GM12878 (cell line): ENCODE measurements at regions not wholly inside any gene's neighbourhood (a gene's known extent, or its start where the extent isn't known, plus 50 kb on each side); places are given as distances from the start of the nearest gene placed in this dataset.
"Not testable (repeated sequence)": the region's sequence is repeated elsewhere in the genome, so short reads cannot be mapped to it uniquely, and the experiment has no call there.

Experiments
- ATAC-seq: fragments of 200-7000 bp; cut with Tn5 transposase; 3 replicates; pipeline ENCODE4 v1.9.1; 2020; ENCODE audit warnings: mild to moderate bottlenecking, moderate library complexity
- BruUV-seq: library from RNA; stranded (reverse); fragments of 400-500 nt; replicated peaks from 2 replicates; lab custom pipeline; 2021; lab: Mats Ljungman, UMichigan
- CTCF ChIA-PET: fragments of 300-600 bp; sonication (Branson Sonifier 250); formaldehyde crosslinking; extraction: SDS; loops from one replicate; lab custom pipeline; 2021; ENCODE audit warnings: inconsistent platforms; lab: Yijun Ruan, JAX
- POLR2A ChIA-PET: fragments of 350-600 bp; formaldehyde crosslinking; extraction: SDS; loops from one replicate; lab custom pipeline; 2021; ENCODE audit warnings: inconsistent platforms; lab: Charles Lee
- RAD21 ChIA-PET: fragments of 300-600 bp; sonication (Branson Sonifier 250); formaldehyde crosslinking; loops from one replicate; lab custom pipeline; 2023; ENCODE audit warnings: antibody characterized with exemption; ENCODE audit not compliant: unreplicated experiment; lab: Charles Lee
- SMC1A ChIA-PET: fragments of 300-600 bp; sonication (Branson Sonifier 250); formaldehyde crosslinking; loops from one replicate; lab custom pipeline; 2023; ENCODE audit not compliant: unreplicated experiment, uncharacterized antibody; lab: Charles Lee
- DNase-seq: peaks from one replicate; pipeline ENCODE4 v3.0.0-alpha.2; 2011; ENCODE audit warnings: low read depth, low spot score
- FAIRE-seq: peaks from 3 replicates; lab custom pipeline; 2011; peaks lifted over from hg19 to GRCh38; lab: Jason Lieb, UNC
- H2AFZ ChIP-seq: 2 replicates; pipeline ENCODE4 v1.6.0; 2011; ENCODE audit warnings: low read depth, low read length, control low read depth; ENCODE audit not compliant: control insufficient read depth
- H3K27ac ChIP-seq: 2 replicates; pipeline ENCODE4 v1.5.1; 2011; ENCODE audit warnings: control low read depth; ENCODE audit not compliant: control insufficient read depth, insufficient read depth
- H3K27me3 ChIP-seq, 2 experiments: replicated peaks in 1 of 2; 2 replicates each; pipeline versions ENCODE4 v1.6.0 to v1.6.1; 2011; ENCODE audit warnings: low read length in 1 of 2; ENCODE audit not compliant: control insufficient read depth in 2 of 2, insufficient read depth in 2 of 2
- H3K36me3 ChIP-seq, 2 experiments: 2 replicates each; pipeline ENCODE4 v1.5.1; 2011; ENCODE audit warnings: low read length in 1 of 2; ENCODE audit not compliant: control insufficient read depth in 2 of 2, insufficient read depth in 2 of 2
- H3K4me1 ChIP-seq: 2 replicates; pipeline ENCODE4 v1.6.1; 2011; ENCODE audit warnings: mild to moderate bottlenecking, low read length, moderate library complexity, mixed read lengths; ENCODE audit not compliant: control insufficient read depth, insufficient read depth
- H3K4me2 ChIP-seq: 2 replicates; pipeline ENCODE4 v1.6.0; 2011; ENCODE audit warnings: control low read depth; ENCODE audit not compliant: control insufficient read depth, insufficient read depth
- H3K4me3 ChIP-seq: fragments of 200-600 bp; sonication (generic); 2 replicates; pipeline ENCODE4 v1.5.1; 2016
- H3K79me2 ChIP-seq: 2 replicates; pipeline ENCODE4 v1.6.0; 2011; ENCODE audit warnings: low read length; ENCODE audit not compliant: control insufficient read depth, insufficient read depth
- H3K9ac ChIP-seq: 2 replicates; pipeline ENCODE4 v1.8.0; 2011; ENCODE audit warnings: low read length, control low read depth, mixed read lengths; ENCODE audit not compliant: control insufficient read depth, insufficient read depth
- H3K9me3 ChIP-seq: replicated peaks from 3 replicates; pipeline ENCODE4 v1.5.1; 2011; ENCODE audit warnings: mild to moderate bottlenecking, low read length; ENCODE audit not compliant: control insufficient read depth, insufficient read depth
- H4K20me1 ChIP-seq: 2 replicates; pipeline ENCODE4 v1.6.0; 2011; ENCODE audit not compliant: control insufficient read depth, insufficient read depth
- WGBS: methylation state at CpG from one replicate; pipeline ENCODE4 v1.1.6; 2016; ENCODE audit warnings: low lambda C conversion rate; ENCODE audit not compliant: insufficient replicate concordance, insufficient coverage; ENCODE audit errors: missing lambda C conversion rate; 5-methylcytosine and 5-hydroxymethylcytosine counted together
- in situ Hi-C: fragments of 300-500 bp; cut with MboI; formaldehyde crosslinking; loops from 9 replicates; pipeline ENCODE4 v1.14.3; 2018; ENCODE audit warnings: mixed read lengths
- intact Hi-C: fragments of 100-400 bp; cut with micrococcal nuclease; formaldehyde crosslinking; loops from one replicate; pipeline ENCODE4 v1.14.2; 2022; ENCODE audit not compliant: unreplicated experiment

GRCh38 chr2:111465521-111465920, 344.8 kb downstream of the BCL2L11 start:
- H3K4me1 ChIP-seq, H4K20me1 ChIP-seq, H3K9ac ChIP-seq, H3K4me3 ChIP-seq, DNase-seq, H3K79me2 ChIP-seq, BruUV-seq, H3K27ac ChIP-seq, H3K4me2 ChIP-seq, H3K9me3 ChIP-seq, RAD21 ChIA-PET, FAIRE-seq, intact Hi-C loops, H3K36me3 ChIP-seq, SMC1A ChIA-PET, H3K27me3 ChIP-seq, CTCF ChIA-PET, POLR2A ChIA-PET, ATAC-seq, H2AFZ ChIP-seq, in situ Hi-C loops: not testable (repeated sequence)
- 84% methylated on average over 2 of the region's 3 CpGs for WGBS

GRCh38 chr2:111466744-111467143, 346.0 kb downstream of the BCL2L11 start:
- 60% methylated on average over 4 of the region's 4 CpGs for WGBS
- H3K4me1 ChIP-seq, in situ Hi-C loops, H3K27me3 ChIP-seq, H3K4me3 ChIP-seq, SMC1A ChIA-PET, RAD21 ChIA-PET, CTCF ChIA-PET, H3K4me2 ChIP-seq, H3K27ac ChIP-seq, H3K36me3 ChIP-seq, POLR2A ChIA-PET, BruUV-seq, DNase-seq, H2AFZ ChIP-seq, FAIRE-seq, intact Hi-C loops, H4K20me1 ChIP-seq, H3K9me3 ChIP-seq, H3K79me2 ChIP-seq, H3K9ac ChIP-seq, ATAC-seq: not testable (repeated sequence)

- RAD21 ChIA-PET, BruUV-seq, H3K4me3 ChIP-seq, H3K4me1 ChIP-seq, DNase-seq, H3K9ac ChIP-seq, H3K36me3 ChIP-seq, in situ Hi-C loops, ATAC-seq, H4K20me1 ChIP-seq, H3K27me3 ChIP-seq, intact Hi-C loops, H3K79me2 ChIP-seq, POLR2A ChIA-PET, FAIRE-seq, H3K9me3 ChIP-seq, CTCF ChIA-PET, H3K4me2 ChIP-seq, H3K27ac ChIP-seq, H2AFZ ChIP-seq, SMC1A ChIA-PET: not testable (repeated sequence)
- WGBS = 33% methylated on average over 2 of the region's 2 CpGs
Observed at GRCh38 chr2:111470924-111471323, 350.2 kb downstream of the BCL2L11 start.

DNA sequence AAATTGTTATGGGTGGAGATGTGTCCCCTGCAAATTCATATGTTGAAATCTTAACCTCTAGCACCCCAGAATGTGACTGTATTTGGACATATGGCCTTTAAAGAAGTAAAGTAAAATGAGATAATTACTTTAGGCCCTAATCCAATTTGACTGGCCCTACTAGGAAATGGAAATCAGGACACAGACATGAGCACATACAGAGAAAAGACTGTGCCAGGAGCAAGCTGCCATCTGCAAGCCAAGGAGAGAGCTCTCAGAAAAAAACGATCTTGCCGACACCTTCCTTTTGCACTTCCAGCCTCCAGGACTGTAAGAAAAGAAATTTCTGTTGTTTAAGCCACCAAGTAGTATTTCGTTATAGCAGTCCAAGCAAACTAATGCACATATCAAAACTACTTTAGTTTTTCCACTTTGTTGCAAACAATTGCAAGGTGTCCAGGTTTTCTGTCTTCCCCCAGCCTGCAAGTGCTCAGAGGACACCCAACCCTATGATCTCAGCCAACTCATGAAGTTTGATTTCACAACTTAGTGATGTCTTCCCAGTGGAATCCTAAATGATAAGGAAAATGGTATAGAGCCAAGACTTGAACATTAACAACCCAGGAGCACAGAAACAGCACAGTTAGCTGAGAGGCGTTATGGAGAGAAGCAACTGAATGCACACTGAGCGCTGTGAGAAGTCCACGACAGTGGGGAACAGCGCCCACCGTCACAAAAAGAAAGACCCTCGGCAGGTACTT, 351.2 kb downstream of the BCL2L11 start:
- POLR2A ChIA-PET, RAD21 ChIA-PET, in situ Hi-C loops, H3K4me3 ChIP-seq, ATAC-seq, H3K79me2 ChIP-seq, CTCF ChIA-PET, FAIRE-seq, intact Hi-C loops, H3K9ac ChIP-seq, H3K27me3 ChIP-seq, H3K27ac ChIP-seq, H3K9me3 ChIP-seq, H3K4me1 ChIP-seq, H2AFZ ChIP-seq, H4K20me1 ChIP-seq, H3K4me2 ChIP-seq, DNase-seq, SMC1A ChIA-PET, H3K36me3 ChIP-seq, BruUV-seq: not testable (repeated sequence)
- 87% methylated on average over 6 of the region's 9 CpGs for WGBS
